Stimulated activated CD4-positive, alpha-beta T cell treated with anti-CD3 and anti-CD28 coated beads, TNF-alpha, amount 100 ng/mL, for 48 hours (primary cell): ENCODE measurements at regions not wholly inside any gene's neighbourhood (a gene's known extent, or its start where the extent isn't known, plus 50 kb on each side); places are given as distances from the start of the nearest gene placed in this dataset.

Experiments used
- DNase-seq, 3 donors: peaks; one replicate each; pipeline ENCODE4 v3.0.0-alpha.2; 2020; ENCODE audit warnings: low read depth in 3 of 3

GRCh38 chr11:104433751-104434150 is 269.8 kb upstream of the PDGFD start:
- DNase-seq, result no peak

GRCh38 chr11:104432981-104433380 is 269.0 kb upstream of the PDGFD start:
- DNase-seq, result no peak

- DNase-seq, result no peak
Observed at GRCh38 chr11:104432526-104432925, 268.6 kb upstream of the PDGFD start.

GRCh38 chr11:104422324-104422944 is 258.5 kb upstream of the PDGFD start:
- DNase-seq, result no peak

GRCh38 chr11:104410336-104410735 is 246.4 kb upstream of the PDGFD start:
- DNase-seq, result no peak

- no peak for DNase-seq
Observed at GRCh38 chr11:104408630-104409029, 244.7 kb upstream of the PDGFD start.

- DNase-seq, result no peak
Observed at GRCh38 chr11:104405277-104405676, 241.3 kb upstream of the PDGFD start.

- no peak for DNase-seq
Observed at GRCh38 chr11:104404231-104405175, 240.6 kb upstream of the PDGFD start.

GRCh38 chr11:104402812-104403521 is 239.0 kb upstream of the PDGFD start:
- no peak for DNase-seq

- DNase-seq, result no peak
Observed at GRCh38 chr11:104394508-104394907, 230.6 kb upstream of the PDGFD start.

- no peak for DNase-seq
Observed at GRCh38 chr11:104390651-104391050, 226.7 kb upstream of the PDGFD start.

GRCh38 chr11:104385884-104386283 is 221.9 kb upstream of the PDGFD start:
- DNase-seq, result no peak

- no peak for DNase-seq
Observed at GRCh38 chr11:104380358-104380757, 216.4 kb upstream of the PDGFD start.

- DNase-seq, result no peak
Observed at GRCh38 chr11:104372111-104372510, 208.2 kb upstream of the PDGFD start.

GRCh38 chr11:104370478-104370877 is 206.5 kb upstream of the PDGFD start:
- no peak for DNase-seq

- DNase-seq, result no peak
Observed at GRCh38 chr11:104369761-104370160, 205.8 kb upstream of the PDGFD start.

GRCh38 chr11:104366321-104366734 is 202.4 kb upstream of the PDGFD start:
- DNase-seq, result no peak

GRCh38 chr11:104365676-104366075 is 201.7 kb upstream of the PDGFD start:
- no peak for DNase-seq

- DNase-seq, result no peak
Observed at GRCh38 chr11:104361975-104362374, 198.0 kb upstream of the PDGFD start.

- DNase-seq, result no peak
Observed at GRCh38 chr11:104352036-104352435, 188.1 kb upstream of the PDGFD start.

- DNase-seq, result no peak
Observed at GRCh38 chr11:104343578-104343977, 179.6 kb upstream of the PDGFD start.

GRCh38 chr11:104340590-104340989 is 176.6 kb upstream of the PDGFD start:
- DNase-seq, result no peak
